Esophagus squamous epithelium (tissue), 4 donors: ENCODE measurements at regions not wholly inside any gene's neighbourhood (a gene's known extent, or its start where the extent isn't known, plus 50 kb on each side); places are given as distances from the start of the nearest gene placed in this dataset.

Experiments
- CTCF ChIP-seq, 6 experiments: fragments of 450-650 bp in 4 of 6; fragments of 200-600 bp in 2 of 6; sonication (generic) in 2 of 6; IDR thresholded peaks; one replicate each; pipeline ENCODE4 v1.5.1; 2016 to 2019; ENCODE audit warnings: antibody characterized with exemption in 6 of 6, mild to moderate bottlenecking in 4 of 6, moderate library complexity in 4 of 6
- POLR2A ChIP-seq, 4 donors: fragments of 450-650 bp; IDR thresholded peaks; one replicate each; pipeline ENCODE4 v1.6.1; 2017; ENCODE audit warnings: antibody characterized with exemption in 4 of 4, mild to moderate bottlenecking in 4 of 4, moderate library complexity in 3 of 4

- no peak for TF ChIP-seq CTCF (IDR thresholded peaks at IDR 0.05)
- no peak for TF ChIP-seq POLR2A (IDR thresholded peaks at IDR 0.05)
Observed at GRCh38 chr6:93592417-93592816, 173.1 kb upstream of the EPHA7 start.
